GM12878 (cell line): ENCODE measurements at regions not wholly inside any gene's neighbourhood (a gene's known extent, or its start where the extent isn't known, plus 50 kb on each side); places are given as distances from the start of the nearest gene placed in this dataset.

Experiments
- ATF2 ChIP-seq: IDR thresholded peaks from 2 replicates; pipeline ENCODE4 v1.6.1; 2012; ENCODE audit warnings: low read length, inconsistent platforms
- BRCA1 ChIP-seq: IDR thresholded peaks from 2 replicates; pipeline ENCODE4 v1.6.1; 2011; ENCODE audit warnings: low read depth, low read length, improper control_type of control experiment
- CEBPB ChIP-seq, 2 experiments: fragments of 150-350 bp in 1 of 2; IDR thresholded peaks; 2 replicates each; pipeline ENCODE4 v1.6.1; 2012 to 2014; ENCODE audit warnings: low read depth in 2 of 2, low read length in 2 of 2, borderline replicate concordance in 1 of 2, inconsistent platforms in 1 of 2
- CTCF ChIP-seq, 3 experiments: IDR thresholded peaks in 2 of 3; conservative IDR thresholded peaks in 1 of 3; 2 replicates each; pipeline ENCODE4 v1.5.1; 2011; ENCODE audit warnings: low read depth in 3 of 3, low read length in 3 of 3, mild to moderate bottlenecking in 3 of 3, control low read depth in 2 of 3, moderate library complexity in 2 of 3, inconsistent platforms in 1 of 3, mixed read lengths in 1 of 3; ENCODE audit not compliant: control insufficient read depth in 2 of 3, insufficient read depth in 1 of 3; ENCODE audit errors: extremely low read depth in 1 of 3
- EZH2 ChIP-seq: IDR thresholded peaks from 2 replicates; pipeline ENCODE4 v1.6.1; 2012; ENCODE audit warnings: low read depth, mild to moderate bottlenecking, control low read depth, inconsistent platforms, low read length, borderline replicate concordance; ENCODE audit not compliant: control insufficient read depth
- GABPA ChIP-seq: IDR thresholded peaks from 2 replicates; pipeline ENCODE4 v1.6.1; 2014; ENCODE audit warnings: antibody characterized with exemption, low read depth, mild to moderate bottlenecking, inconsistent platforms
- MXI1 ChIP-seq: fragments of 150-350 bp; IDR thresholded peaks from 2 replicates; pipeline ENCODE4 v1.6.1; 2011; ENCODE audit warnings: low read depth, mild to moderate bottlenecking, inconsistent platforms, low read length, improper control_type of control experiment
- NFYB ChIP-seq: IDR thresholded peaks from 2 replicates; pipeline ENCODE4 v1.6.1; 2011; ENCODE audit warnings: low read depth, mild to moderate bottlenecking, low read length, improper control_type of control experiment, moderate library complexity; ENCODE audit not compliant: insufficient read depth
- POLR2A ChIP-seq: IDR thresholded peaks from 2 replicates; pipeline ENCODE4 v1.6.1; 2011; ENCODE audit warnings: low read depth, mild to moderate bottlenecking, low read length
- RAD51 ChIP-seq: fragments of 450-650 bp; IDR thresholded peaks from 2 replicates; pipeline ENCODE4 v1.6.1; 2016; ENCODE audit warnings: moderate library complexity, mild to moderate bottlenecking, inconsistent platforms
- TARDBP ChIP-seq: IDR thresholded peaks from 2 replicates; pipeline ENCODE4 v1.6.1; 2016; ENCODE audit warnings: borderline replicate concordance
- TCF12 ChIP-seq: IDR thresholded peaks from 2 replicates; pipeline ENCODE4 v1.6.1; 2011; ENCODE audit warnings: low read depth, mild to moderate bottlenecking, low read length

- TF ChIP-seq CEBPB (IDR thresholded peaks at IDR 0.05; ENCODE audit: borderline replicate concordance in 1 of 2, low read depth in 2 of 2, low read length in 2 of 2), result no peak
- TF ChIP-seq BRCA1, result no peak
- no peak for TF ChIP-seq ATF2
- TF ChIP-seq CTCF (IDR thresholded peaks at IDR 0.05 in 2 of 3, conservative IDR thresholded peaks at IDR 0.05 in 1 of 3; ENCODE audit: control insufficient read depth in 2 of 3, extremely low read depth in 1 of 3, insufficient read depth in 1 of 3, low read depth in 3 of 3, low read length in 3 of 3), result no peak
- TF ChIP-seq NFYB, result no peak
- TF ChIP-seq TARDBP, result no peak
- TF ChIP-seq EZH2, result no peak
- no peak for TF ChIP-seq RAD51
- TF ChIP-seq GABPA, result no peak
- TF ChIP-seq TCF12, result no peak
- TF ChIP-seq POLR2A, result no peak
- no peak for TF ChIP-seq MXI1
These were observed 269.3 kb downstream of the BUD13 start for GRCh38 chr11:116503216-116504160.
